ENCODE measurements at regions not wholly inside any gene's neighbourhood (a gene's known extent, or its start where the extent isn't known, plus 50 kb on each side); places are given as distances from the start of the nearest gene placed in this dataset.

DNA sequence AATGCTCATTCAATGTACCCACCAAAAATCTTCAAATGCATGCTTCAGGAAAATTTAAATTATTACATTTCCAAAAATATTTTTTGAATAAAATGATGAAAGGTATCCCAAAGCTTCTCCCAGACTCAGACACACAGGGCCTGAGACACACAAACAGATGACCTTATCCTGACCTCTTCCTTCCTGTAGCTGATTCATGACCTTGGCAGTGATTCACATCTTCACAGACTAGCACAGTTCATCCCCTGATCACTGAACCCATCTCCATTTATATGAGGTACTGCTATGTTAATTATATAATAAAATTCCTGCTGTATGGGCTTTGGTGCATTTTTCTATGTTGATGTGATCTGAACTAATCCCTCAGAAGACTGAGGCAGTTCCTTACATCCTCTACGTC, 265.0 kb upstream of the GLI3 start:
- no peak overlapping the region for H3K4me3 ChIP-seq
- no peaks in the 10 kb centered on the region for H3K36me3 ChIP-seq
- ATAC-seq (peak in 1 of 4 donors; percentile 62), DNase-seq (no peak)
- 59 to 69% (median 67%) methylated on average over 1 of the region's 1 CpG for WGBS, 4 donors
- H3K9me3 ChIP-seq = peaks cover 0 to 5% (median 0%) of the 10 kb centered on the region in 12 donors
- no peaks in the 10 kb centered on the region for H3K4me1 ChIP-seq
- no peaks in the 10 kb centered on the region for H3K27me3 ChIP-seq
- TF ChIP-seq POLR2A (IDR thresholded peaks at IDR 0.05) = no peak
- TF ChIP-seq, protein P1, sequence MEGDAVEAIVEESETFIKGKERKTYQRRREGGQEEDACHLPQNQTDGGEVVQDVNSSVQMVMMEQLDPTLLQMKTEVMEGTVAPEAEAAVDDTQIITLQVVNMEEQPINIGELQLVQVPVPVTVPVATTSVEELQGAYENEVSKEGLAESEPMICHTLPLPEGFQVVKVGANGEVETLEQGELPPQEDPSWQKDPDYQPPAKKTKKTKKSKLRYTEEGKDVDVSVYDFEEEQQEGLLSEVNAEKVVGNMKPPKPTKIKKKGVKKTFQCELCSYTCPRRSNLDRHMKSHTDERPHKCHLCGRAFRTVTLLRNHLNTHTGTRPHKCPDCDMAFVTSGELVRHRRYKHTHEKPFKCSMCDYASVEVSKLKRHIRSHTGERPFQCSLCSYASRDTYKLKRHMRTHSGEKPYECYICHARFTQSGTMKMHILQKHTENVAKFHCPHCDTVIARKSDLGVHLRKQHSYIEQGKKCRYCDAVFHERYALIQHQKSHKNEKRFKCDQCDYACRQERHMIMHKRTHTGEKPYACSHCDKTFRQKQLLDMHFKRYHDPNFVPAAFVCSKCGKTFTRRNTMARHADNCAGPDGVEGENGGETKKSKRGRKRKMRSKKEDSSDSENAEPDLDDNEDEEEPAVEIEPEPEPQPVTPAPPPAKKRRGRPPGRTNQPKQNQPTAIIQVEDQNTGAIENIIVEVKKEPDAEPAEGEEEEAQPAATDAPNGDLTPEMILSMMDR (IDR thresholded peaks at IDR 0.05) = no peak
- H3K27ac ChIP-seq = no peak overlapping the region
- intact Hi-C loops (cut with DNase I) = loop anchor here in 1 of 10 donors (5.0 kb wide), 1 partner anchor 190 kb away; no protein-coding TSS in a partner anchor

DNA sequence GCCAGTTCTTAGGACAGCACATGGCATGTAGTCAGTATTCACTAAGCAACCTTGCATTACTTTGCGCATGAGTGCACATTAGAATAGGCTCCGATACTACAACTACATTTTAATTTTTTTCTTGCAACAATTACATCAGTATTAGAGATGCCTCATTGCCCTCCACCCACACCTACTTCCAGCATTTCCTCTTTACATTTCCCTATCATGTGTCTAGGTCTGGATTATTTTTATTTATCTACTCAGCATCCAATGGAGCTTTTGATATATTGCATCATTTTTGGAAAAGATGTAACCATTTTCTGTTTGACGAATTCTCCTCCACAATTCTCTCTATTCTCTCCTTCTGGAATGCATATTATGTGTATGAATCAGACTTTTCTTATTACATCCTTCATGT, 258.2 kb upstream of the GLI3 start:
- TF ChIP-seq POLR2A (IDR thresholded peaks at IDR 0.05) = no peak
- TF ChIP-seq, protein P1 (IDR thresholded peaks at IDR 0.05) = no peak
- Histone ChIP-seq H3K4me3 (no peak overlapping the region), H3K36me3 (no peaks in the 10 kb centered on the region), H3K4me1 (peaks cover 0 to 21% (median 10%) of the 10 kb centered on the region in 12 donors), H3K27me3 (peaks cover 0 to 7% (median 0%) of the 10 kb centered on the region in 9 donors), H3K9me3 (no peaks in the 10 kb centered on the region), H3K27ac (peak overlapping the region in 3 of 12 donors; percentile 2 to 79 (median 15))
- ATAC-seq = no peak
- 89 to 95% (median 91%) methylated on average over 3 of the region's 3 CpGs for WGBS, 4 donors
- intact Hi-C loops (cut with DNase I) = no loop called here
- DNase-seq = no peak

DNA sequence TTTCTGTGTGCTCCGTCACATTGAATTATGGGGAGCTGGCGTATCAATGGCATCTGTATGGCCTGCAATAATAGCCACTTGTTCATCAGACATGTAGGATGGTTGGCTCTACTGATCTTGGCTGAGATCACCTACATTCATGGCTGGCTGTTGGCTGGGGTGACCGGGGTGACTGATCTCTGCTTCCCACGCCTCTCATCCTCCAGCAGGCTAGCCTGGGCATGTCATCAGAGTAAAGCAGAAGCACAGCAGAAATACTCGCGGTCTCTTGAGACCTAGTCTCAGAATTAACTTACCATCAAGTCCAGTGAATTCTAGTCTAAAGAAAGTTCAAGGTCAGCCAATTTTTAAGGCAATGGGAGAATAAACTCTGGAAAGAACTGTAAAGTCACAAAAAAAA, 257.7 kb upstream of the GLI3 start:
- intact Hi-C loops (cut with DNase I) = no loop called here
- TF ChIP-seq, protein P1 (IDR thresholded peaks at IDR 0.05) = no peak
- TF ChIP-seq POLR2A (IDR thresholded peaks at IDR 0.05) = no peak
- H3K9me3 ChIP-seq = no peaks in the 10 kb centered on the region
- no peak overlapping the region for H3K4me3 ChIP-seq
- H3K4me1 ChIP-seq = peaks cover 0 to 21% (median 10%) of the 10 kb centered on the region in 12 donors
- peaks cover 0 to 7% (median 0%) of the 10 kb centered on the region in 9 donors for H3K27me3 ChIP-seq
- no peaks in the 10 kb centered on the region for H3K36me3 ChIP-seq
- peak overlapping the region in 7 of 12 donors; percentile 2 to 79 (median 52) for H3K27ac ChIP-seq
- DNase-seq (peak in 2 of 5 donors; percentile 39 to 67), ATAC-seq (peak in 3 of 4 donors; percentile 25 to 76 (median 38))
- 60 to 77% (median 72%) methylated on average over 6 of the region's 6 CpGs for WGBS, 4 donors

DNA sequence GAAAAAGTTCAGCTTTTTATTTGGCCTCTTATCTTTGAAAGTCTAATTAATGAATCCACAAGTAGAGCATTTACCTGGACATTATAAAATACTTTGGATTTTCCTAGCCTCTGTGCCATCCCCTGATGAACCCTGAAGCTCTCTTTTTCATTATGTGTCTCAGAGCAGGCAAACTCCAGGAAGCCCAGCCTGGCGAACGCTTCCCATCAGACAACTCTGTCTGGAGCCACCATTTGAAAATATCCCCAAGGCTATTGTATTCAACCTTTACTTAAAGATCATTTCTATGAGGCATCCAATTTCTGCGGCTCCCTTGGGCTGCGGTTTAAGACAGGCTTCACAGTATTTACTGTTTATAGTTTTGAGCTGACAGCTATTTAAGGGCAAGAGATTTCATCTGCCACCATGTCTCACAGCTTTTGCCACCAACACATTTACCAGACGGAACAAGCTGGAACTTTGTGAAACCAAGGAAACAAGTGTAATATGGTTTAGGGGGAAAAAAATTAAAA, 257.2 kb upstream of the GLI3 start:
- Histone ChIP-seq H3K36me3 (no peaks in the 10 kb centered on the region), H3K27me3 (peaks cover 0 to 7% (median 0%) of the 10 kb centered on the region in 9 donors), H3K4me1 (peaks cover 0 to 21% (median 10%) of the 10 kb centered on the region in 12 donors), H3K27ac (peak overlapping the region in 11 of 12 donors; percentile 1 to 79 (median 51)), H3K9me3 (no peaks in the 10 kb centered on the region), H3K4me3 (peak overlapping the region in 5 of 12 donors; percentile 41 to 52 (median 50))
- WGBS, 4 donors = 76 to 88% (median 85%) methylated on average over 5 of the region's 5 CpGs
- TF ChIP-seq POLR2A (IDR thresholded peaks at IDR 0.05) = no peak
- TF ChIP-seq, protein P1 (IDR thresholded peaks at IDR 0.05) = no peak
- DNase-seq (no peak), ATAC-seq (no peak)
- intact Hi-C loops (cut with DNase I) = no loop called here

Data from heart left ventricle (tissue), 16 donors.